NCI-H1105 (cell line): ENCODE measurements at regions not wholly inside any gene's neighbourhood (a gene's known extent, or its start where the extent isn't known, plus 50 kb on each side); places are given as distances from the start of the nearest gene placed in this dataset.
"Not testable (repeated sequence)": the region's sequence is repeated elsewhere in the genome, so short reads cannot be mapped to it uniquely, and the experiment has no call there.

Experiments used
- DNase-seq: peaks from one replicate; lab custom pipeline; 2025; lab: John Stamatoyannopoulos, UW

DNA sequence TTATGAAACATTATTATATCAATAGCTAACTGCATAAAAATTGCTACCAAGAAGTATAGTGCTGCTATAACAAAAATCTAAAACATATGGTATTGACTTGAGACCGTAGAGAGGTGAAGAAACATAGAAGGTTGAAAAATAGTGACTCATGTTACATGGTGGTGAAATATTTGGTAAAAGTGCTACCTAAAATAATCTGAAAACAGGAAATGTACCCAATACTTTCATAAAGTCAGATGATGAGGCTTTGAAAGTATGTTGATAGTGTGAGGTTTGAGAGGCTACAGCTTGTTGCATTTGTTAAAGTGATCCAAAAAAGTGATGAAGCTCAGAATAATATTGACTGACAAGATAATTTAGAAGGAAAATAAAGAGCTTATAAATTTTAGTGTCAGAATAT, 718.7 kb upstream of the SLC8A1 start:
- no peak for DNase-seq

DNA sequence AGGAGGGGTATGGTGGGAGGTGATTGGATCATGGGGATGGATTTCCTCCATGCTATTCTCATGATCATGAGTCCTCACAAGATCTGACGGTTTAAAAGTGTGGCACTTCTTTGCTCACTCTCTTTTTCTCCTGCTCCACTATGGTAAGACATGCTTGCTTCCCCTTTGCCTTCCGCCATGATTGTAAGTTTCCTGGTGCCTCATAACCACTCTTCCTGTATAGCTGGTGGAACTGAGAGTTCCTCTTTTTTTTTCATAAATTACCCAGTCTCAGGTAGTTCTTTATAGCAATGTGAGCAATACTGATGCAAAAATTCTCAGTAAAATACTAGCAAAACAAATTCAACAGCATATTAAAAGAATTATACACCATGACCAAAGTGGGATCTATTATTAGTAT, 728.5 kb upstream of the SLC8A1 start:
- no peak for DNase-seq

DNA sequence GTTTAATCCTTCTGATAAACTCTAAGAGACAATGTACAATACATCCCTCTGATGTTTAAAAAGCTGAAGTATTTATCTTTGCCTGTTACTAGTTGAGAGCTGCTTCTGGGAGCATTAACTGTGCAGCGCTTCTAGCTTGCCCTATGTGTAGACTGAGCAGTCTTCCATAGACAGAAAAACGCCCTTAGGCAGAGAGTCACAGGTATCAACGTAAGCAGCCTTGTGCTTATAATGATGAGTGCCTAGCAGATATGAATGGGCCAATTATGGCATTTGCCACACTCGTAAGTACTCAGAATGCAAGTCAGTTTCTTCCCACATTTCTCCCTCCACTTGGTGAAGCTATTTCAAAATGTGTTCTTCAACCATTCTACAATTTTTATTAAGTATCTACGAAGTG, 731.1 kb upstream of the SLC8A1 start:
- no peak for DNase-seq

DNA sequence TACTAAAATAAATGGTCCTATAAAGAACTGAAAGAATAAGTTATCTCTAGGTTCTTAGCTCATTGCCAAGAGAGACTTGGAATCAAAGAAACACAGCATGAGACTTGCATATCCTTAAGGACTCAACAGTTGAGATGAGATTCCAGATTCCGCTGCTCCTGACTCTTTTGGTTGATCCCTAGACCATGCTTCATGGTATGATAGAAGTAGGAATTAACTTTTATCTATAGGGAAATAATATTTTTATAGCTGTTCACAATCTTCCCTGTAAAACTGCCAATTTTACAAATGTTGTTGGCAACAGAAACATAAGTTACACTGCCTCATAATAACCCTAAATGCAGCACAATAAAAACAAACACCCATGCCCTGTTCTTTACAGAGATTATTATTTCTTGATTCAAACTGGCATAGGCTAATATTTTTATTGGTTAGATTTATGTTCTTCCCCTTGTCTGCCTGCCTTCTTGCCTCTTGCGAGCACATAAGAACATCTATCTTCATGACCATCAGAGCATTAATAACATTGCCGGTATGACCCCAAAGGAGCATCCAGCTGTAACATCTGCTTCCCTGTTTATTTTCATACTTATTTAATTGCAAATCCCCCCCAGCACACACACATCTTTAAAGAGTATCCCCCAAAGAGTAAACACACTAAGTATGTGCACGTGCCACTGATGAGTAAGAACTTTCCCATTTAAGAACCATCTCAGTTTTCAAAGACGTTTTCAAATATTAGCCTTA, 735.7 kb upstream of the SLC8A1 start:
- DNase-seq, result no peak

DNA sequence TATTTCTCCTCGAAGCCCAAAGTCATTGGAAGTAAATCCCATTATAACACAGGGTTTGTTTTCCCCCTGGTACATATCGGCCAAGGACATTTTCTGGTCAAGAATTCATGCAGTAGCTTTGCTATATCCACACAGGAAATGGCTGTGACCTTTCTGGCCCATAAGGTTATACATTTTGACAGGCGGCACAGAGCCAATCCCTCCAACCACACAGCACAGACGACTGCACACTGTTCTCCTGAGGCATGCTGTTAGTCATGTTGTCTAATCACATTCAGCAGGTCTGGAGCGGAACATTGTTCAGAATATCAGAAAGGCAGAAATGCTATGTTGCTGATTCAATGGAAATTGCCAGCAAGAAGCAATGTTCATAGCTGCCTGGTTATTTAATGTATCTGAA, 742.3 kb upstream of the SLC8A1 start:
- DNase-seq, result no peak

DNA sequence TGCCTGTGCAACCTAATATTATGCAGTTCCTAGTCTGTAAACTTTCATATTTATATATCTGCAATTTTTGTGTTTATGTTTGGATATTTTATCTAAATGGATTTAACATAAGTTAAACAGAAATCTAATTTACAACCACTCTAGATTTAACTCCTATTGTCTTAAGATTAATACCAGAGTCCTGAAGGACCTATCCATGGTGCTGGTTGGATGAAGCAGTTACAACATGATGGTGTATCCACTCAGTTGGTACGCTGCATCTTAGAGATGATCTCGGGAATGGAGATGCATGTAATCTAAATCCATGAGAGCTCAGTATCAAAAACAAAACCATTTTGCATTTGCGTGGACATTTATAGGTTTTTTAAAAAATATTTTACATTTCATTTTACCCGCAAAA, 745.9 kb upstream of the SLC8A1 start:
- DNase-seq, result no peak

DNA sequence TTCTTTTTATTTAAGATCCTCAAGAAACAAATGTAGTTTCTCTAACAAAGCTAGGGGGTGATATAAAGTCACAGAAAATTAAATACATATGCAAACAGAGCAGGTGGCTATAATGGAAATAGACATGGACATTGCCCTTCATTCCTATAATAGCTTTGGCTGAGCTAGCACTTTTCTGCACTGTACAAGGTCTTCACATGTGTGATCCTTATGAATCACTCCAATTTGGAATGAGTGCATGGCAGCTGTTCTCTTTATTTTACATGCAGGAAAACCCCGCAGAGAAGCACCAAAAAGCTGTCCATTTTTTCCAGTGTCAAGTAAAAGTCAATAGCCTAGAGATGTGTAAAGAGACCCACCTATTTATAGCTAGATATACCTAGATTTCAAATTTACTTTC, 747.4 kb upstream of the SLC8A1 start:
- DNase-seq, result no peak

DNA sequence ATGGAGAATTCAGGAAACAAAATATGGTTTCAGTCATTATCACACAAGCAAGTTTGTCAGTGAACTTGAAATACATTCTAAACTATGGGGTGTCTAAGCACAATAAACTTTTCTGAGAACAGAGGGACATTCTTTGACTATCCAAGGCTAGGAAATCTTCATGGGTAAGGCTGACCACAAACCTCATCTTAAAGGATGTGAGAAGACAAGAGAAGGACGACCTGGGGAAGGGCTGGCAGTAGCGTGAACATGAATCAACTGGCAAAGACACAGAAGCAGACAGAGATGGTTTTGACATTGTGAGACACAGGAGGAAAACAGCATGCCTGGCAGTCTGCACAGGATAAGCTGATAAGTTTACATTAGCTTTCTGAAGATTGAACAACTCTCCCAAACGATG, 752.4 kb upstream of the SLC8A1 start:
- no peak for DNase-seq

DNA sequence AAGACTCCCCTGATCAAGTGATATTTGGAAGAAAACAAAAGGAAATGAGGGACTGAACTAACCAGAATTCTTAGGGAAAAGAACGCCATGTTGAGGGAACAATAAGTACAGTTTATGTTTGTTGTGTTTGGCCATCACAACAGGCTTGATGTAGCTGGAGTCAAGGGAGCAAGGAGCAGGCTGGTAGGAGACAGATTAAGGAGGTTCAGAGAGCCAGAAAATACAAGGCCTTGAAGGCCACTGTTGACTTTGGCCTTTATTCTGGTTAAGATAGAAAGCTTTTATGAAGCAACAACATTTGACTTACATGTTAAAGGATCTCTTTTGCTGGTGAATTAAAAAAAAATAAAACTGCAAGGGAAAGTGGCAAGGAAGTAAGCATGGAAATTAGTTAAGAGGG, 754.1 kb upstream of the SLC8A1 start:
- no peak for DNase-seq

DNA sequence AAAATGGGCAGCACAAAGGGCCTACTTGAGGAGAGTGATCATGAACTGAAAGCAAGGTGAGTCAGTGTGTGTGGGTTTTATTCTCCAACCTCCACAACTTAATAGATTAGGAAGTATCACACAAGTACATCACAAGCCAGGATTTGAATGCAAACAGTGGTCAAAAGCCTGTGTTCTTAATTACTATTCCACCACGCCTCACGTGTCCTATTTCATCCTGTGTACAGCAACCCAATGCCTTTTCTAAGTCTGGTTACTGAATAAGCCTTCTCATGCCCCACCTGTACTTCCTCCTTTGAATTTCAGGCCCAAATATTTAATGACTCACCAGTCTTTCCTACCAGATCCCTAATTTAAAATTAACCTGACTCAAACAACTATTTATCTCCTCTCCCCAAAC, 755.7 kb upstream of the SLC8A1 start:
- DNase-seq, result no peak

DNA sequence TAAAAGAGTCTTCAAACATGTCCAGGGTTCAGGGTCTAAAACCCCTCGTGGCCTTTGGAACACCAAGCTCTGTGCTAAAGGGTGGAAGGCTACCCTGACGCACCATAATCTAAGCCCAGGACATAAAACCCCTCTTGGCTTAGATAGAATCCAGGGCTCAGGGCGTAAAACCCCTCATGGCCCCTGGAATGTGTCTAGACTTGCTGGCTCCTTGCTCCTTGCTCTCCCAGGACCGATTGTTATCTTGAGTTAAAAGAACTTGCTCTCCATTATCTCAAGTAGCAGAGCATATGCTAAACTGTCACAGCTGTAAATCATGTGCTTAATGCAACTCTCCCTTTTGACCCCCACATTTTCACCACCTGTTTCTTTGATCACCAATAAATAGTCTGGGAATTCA, 758.1 kb upstream of the SLC8A1 start:
- not testable (repeated sequence) for DNase-seq

DNA sequence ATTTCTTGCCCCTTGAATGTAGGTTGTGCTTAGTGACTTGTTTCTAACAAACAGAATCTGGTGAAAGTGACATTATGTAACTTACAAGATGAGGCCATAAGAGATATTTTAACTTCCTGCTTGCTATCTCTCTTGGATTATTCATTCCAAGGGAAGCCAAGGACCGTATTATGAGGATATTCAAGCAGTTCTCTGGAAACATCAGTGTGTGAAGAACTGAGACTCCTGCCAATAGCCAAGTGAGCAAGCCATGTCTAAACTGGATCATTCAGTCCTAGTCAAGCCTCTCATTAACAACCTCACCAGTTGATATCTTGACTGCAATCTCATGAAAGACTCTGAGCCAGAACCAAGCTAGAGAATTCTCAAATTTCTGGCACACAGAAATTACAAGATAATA, 765.1 kb upstream of the SLC8A1 start:
- no peak for DNase-seq

DNA sequence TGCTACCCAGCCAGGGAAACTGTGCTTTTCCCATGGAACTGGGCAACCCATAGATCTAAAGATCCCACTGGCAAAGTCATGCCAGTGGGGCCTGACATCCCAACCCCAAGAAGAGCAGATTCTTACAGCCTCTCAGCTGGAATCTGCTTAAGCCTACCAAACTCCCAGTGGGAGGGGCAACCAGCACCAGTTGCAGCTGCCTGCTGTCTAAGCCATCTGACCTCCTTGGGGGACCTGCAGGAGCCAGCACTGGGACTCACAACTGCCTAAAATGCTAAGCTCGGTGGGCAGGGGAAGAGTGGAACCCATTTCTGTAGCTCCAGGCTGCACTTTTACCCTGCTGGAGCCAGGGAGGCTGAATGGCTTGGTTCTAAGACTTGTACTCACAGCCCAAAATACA, 770.7 kb upstream of the SLC8A1 start:
- no peak for DNase-seq

DNA sequence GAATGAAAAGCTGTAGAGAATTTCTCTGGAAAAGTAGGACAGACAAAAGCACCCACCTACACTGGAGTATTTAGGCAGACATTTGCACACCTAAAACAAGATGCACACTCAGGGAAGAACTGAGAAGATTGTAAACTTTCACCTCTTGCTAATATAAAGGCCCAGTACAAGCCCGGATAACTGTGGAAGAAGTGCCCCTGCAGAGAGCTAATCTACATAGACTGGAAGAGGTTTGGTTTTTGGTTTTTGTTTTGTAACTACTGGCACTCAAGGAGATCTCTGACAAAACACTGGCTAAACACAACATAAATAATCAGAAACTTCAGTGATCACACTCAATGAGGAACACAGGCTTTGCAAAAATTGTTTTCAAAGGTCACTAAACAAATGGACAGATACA, 782.2 kb upstream of the SLC8A1 start:
- DNase-seq, result no peak

DNA sequence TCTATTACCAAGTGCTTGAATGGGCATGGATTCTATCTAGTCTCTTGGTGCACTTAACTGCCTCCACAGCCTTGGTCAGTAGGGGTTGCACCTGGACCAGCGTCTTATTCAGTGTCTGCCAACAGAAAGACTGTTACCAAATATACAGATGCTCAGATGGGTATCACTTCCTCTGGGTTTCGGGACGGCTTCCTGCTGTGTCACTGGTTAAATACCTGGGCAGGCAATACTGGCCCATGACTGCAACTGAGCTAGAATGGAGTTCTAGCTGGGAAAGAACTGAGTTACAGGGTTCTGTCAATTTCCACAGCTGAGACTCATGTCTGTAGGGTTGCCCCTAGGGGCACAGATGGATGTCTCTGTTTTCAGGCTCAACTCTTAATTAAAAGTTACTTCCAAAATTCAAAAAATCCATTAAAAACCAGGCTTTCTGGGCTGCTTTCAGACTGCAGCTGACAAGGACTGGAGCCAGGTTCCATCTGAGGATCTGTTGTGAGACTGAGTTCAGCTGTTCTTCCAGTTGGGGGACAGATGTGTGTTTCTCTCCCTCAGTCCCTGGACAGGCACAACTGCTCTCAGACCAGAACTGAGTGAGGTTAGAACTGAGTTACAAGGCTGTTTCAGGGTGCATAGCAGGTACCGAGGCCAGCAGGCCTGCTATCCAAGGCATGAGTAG, 789.6 kb upstream of the SLC8A1 start:
- DNase-seq, result no peak

DNA sequence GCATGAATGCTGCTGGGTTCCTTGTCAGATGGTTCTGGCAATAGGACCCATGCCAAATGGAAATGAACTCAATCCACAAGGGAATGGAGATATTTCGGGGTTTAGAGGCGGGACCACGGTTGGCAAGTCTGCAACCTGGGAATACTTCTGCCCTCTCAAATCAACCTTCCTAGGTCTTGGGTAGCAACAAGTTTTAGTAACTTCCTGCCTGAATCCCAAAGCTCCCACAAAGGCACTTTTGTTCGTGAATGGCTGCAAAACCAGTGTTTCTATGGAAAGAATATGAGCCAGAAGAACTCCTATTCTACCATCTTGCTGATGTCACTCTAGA, 790.1 kb upstream of the SLC8A1 start:
- DNase-seq, result no peak

DNA sequence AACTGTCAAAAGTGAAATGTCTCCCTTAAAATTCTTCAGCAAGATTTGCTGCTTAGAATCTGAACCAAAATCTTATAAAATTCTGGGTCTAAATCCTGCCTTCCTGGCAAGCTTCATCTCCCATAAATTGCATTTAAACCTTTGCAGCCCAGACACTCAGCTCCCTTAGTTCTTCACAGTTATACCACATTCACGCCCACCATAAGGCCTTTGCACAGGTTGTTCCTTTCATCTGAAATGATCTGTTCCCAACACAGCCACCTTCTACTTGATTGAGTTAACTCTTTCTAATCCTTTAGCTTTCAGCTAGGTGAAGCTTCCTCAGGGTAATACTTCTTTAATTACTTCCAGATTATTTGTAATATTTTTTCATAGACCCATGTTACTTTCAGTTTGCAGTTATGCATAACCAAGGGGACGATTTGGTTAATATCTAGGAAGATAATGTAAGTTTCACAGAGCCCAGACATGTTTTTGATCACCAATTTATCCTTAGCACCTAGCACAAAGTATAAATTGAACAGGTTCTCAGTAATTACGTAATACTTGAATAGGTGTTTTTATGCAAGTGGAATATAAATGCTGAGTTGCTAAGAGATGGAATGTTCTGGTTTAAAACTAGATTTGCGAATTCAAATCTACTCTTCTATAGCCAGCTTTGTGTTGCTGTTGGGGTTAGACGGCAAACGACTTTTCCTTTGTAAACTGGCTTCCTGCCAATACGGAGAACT, 779.7 kb upstream of the PKDCC start:
- DNase-seq, result no peak

DNA sequence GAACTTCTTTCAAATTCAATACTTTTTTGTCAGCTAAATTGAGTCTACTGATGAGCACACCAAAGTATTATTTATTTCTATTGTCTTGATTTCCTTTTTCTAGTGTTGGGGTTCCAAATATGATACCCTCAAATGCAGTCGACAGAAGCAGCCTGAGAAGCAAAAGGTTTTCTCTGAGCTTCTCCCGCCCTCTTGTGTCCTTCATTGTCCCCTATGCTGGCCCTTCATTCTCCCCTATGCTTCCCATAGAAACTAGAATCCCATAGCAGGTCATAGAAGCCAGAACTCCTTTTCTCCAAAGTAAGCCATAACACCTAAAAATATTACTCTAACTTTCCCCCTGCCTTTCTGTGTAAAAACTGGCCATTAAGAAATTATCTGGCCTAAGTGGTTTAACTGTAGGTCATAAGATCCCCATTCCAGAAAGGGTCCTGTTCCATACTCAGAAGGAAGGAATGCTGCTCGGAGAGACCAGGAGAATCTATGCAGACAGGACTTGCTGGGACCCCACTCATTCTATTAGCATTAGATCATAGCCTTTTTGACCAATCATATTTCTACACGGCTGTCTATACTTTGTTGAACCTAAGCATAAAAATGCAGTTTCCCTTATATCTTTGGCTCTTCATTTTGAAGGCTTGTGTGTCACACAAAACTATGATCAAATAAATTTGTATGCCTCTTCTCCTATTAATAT, 764.6 kb upstream of the PKDCC start:
- no peak for DNase-seq

DNA sequence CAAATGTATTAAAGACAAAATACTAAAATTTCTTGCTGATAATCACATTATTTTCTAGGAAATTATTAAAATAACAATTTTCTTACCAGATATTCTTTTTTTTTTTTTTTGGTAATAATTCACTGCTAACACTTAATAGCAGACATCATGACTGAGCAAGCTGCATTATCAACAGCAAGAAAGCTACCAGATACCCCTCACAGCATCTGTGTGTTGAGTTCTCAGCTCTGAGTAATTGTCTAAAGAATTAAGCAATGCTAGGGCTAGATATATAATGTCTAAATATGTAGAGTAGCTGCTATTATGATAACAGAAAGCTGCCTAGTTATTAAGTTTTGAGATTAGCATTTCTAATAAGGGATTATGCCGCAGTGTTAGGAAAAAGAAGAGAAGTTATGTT, 754.3 kb upstream of the PKDCC start:
- no peak for DNase-seq

DNA sequence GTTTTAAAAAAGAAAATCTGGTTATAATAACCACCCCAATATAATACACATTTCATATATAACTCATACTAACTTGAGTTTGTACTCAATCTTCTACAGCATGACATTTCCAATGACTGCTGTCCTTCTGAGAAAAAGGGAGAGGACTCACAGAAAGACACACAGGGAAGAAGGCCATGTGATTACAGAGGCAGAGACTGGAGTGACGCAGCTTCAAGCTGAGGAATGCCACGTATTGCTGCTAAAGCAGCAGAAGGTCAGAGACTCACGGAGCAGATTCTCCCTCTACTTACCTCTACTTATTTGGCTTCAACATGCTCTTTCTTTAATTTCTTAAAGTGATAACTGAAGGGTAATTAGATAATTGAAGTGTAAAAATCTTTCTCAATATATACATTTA, 753.5 kb upstream of the PKDCC start:
- no peak for DNase-seq

DNA sequence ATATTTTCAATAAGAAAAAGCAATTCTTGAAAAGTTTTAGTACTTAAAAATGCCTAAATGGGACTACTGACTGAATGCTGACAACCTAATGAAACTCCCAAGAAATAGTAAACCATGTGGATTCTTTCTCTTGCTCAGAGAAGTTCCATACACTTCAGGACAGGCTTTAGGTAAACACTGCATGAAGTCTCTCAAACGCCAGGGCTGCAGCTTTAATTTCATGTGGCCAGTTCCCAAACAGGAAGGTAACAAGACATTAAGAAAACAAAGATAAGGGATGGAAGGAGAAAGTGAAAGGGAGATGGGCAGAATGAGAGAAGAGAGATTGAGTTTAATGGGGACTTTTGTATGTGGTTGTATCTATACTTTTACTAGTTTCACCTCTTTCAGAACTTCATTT, 734.7 kb upstream of the PKDCC start:
- DNase-seq, result no peak

DNA sequence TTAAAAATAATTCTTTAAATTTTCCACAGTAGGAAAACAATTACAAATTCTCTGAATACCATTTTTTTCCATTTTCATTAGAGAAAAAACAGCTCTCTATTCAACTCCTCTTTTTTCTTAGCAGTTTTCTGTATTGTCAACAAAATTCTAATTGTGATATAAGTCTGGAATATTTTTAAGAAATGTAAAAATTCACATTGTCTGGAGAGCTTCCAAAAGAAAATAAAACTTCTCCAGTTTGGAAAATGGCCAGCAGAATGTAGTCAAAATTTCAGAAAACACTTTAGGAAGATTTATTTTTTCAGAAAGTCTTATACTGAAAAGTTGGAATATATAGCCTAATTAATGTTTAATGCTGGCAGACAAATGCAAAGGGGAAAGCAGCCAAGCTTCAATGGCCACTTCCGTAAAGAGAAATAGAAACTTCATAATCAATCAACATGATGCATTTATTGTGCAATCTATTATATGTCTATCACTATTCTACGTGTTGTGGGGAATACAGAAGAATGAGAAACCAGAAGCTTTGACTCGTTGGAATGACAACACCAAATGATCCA, 733.2 kb upstream of the PKDCC start:
- DNase-seq, result no peak

DNA sequence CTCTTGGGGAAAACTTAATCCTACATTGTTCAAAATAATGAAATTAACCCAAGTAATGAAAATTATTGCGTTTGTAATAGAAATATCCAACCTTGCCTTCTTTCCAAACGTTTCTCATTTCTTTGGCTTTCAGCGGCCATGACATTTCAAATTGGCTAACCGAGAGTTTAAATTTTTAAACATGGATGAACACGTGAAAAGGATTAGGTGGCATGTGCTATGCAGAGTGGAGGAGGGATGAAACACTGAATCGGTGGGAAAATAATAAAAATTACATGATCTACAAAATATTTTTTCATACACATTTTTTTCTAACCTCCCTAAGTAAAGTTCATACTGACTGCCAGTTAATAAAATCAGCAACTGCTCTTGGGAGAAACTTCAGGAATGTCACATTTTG, 728.4 kb upstream of the PKDCC start:
- no peak for DNase-seq
